OCI-LY1 (cell line): ENCODE measurements at regions not wholly inside any gene's neighbourhood (a gene's known extent, or its start where the extent isn't known, plus 50 kb on each side); places are given as distances from the start of the nearest gene placed in this dataset.

Experiments used
- H2AFZ ChIP-seq: fragments of 200-600 bp; sonication (generic), shearing (Covaris generic); 2 replicates; pipeline ENCODE4 v1.6.0; 2014; ENCODE audit warnings: antibody characterized with exemption, mild to moderate bottlenecking, low read length
- H3F3A ChIP-seq: fragments of 200-600 bp; sonication (generic), shearing (Covaris generic); 2 replicates; pipeline ENCODE4 v1.6.0; 2014; ENCODE audit warnings: mild to moderate bottlenecking, antibody characterized with exemption, low read length, moderate library complexity; ENCODE audit not compliant: insufficient read depth
- H3K27ac ChIP-seq: fragments of 200-600 bp; sonication (generic); 2 replicates; pipeline ENCODE4 v1.5.1; 2014; ENCODE audit warnings: low read length, mixed run types, mild to moderate bottlenecking, low read depth; ENCODE audit not compliant: poor library complexity, severe bottlenecking
- H3K27me3 ChIP-seq: fragments of 200-600 bp; sonication (generic); 2 replicates; pipeline ENCODE4 v1.6.0; 2014; ENCODE audit warnings: antibody characterized with exemption, mild to moderate bottlenecking, low read length, moderate library complexity; ENCODE audit not compliant: insufficient read depth
- H3K36me3 ChIP-seq: fragments of 200-600 bp; sonication (generic); 2 replicates; pipeline ENCODE4 v1.6.1; 2014; ENCODE audit warnings: mild to moderate bottlenecking, antibody characterized with exemption, low read length, moderate library complexity, mixed read lengths; ENCODE audit not compliant: insufficient read depth
- H3K4me1 ChIP-seq: fragments of 200-600 bp; sonication (generic); 2 replicates; pipeline ENCODE4 v1.5.1; 2014; ENCODE audit warnings: mild to moderate bottlenecking, low read length, moderate library complexity; ENCODE audit not compliant: insufficient read depth, severe bottlenecking
- H3K4me2 ChIP-seq: fragments of 200-600 bp; sonication (generic), shearing (Covaris generic); 2 replicates; pipeline ENCODE4 v1.6.1; 2014; ENCODE audit warnings: low read length
- H3K4me3 ChIP-seq: fragments of 200-600 bp; sonication (generic); 2 replicates; pipeline ENCODE4 v1.5.1; 2014; ENCODE audit warnings: low read length, low read depth, mild to moderate bottlenecking, mixed read lengths; ENCODE audit not compliant: poor library complexity, severe bottlenecking
- H3K79me2 ChIP-seq: fragments of 200-600 bp; shearing (Covaris generic); 2 replicates; pipeline ENCODE4 v1.6.1; 2016; ENCODE audit warnings: mixed run types, low read length, mixed read lengths; ENCODE audit not compliant: insufficient read depth
- H3K9ac ChIP-seq: fragments of 200-600 bp; sonication (generic), shearing (Covaris generic); 2 replicates; pipeline ENCODE4 v1.6.1; 2014; ENCODE audit warnings: mild to moderate bottlenecking, low read length, mixed read lengths
- H3K9me2 ChIP-seq: fragments of 200-600 bp; sonication (generic), shearing (Covaris generic); 2 replicates; pipeline ENCODE4 v1.6.1; 2014; ENCODE audit warnings: low read depth, mild to moderate bottlenecking, low read length, mixed read lengths
- H3K9me3 ChIP-seq: fragments of 200-600 bp; shearing (Covaris generic); 2 replicates; pipeline ENCODE4 v1.6.1; 2014; ENCODE audit warnings: low read length, mixed read lengths
- H4K20me1 ChIP-seq: fragments of 200-600 bp; sonication (generic), shearing (Covaris generic); 2 replicates; pipeline ENCODE4 v1.6.0; 2016; ENCODE audit warnings: mild to moderate bottlenecking, low read length; ENCODE audit not compliant: insufficient read depth
- CTCF ChIP-seq: fragments of 200-600 bp; sonication (generic), shearing (Covaris generic); IDR thresholded peaks from 2 replicates; pipeline ENCODE4 v1.5.1; 2017; ENCODE audit warnings: mild to moderate bottlenecking, antibody characterized with exemption, low read length, moderate library complexity, mixed read lengths
- EZH2 ChIP-seq: fragments of 200-600 bp; sonication (generic), shearing (Covaris generic); IDR thresholded peaks from 2 replicates; pipeline ENCODE4 v1.8.0; 2017; ENCODE audit warnings: borderline replicate concordance, mixed run types, mild to moderate bottlenecking, antibody characterized with exemption, low read length, moderate library complexity, mixed read lengths

- Histone ChIP-seq H3K27ac (no peak overlapping the region), H3K79me2 (no peaks in the 10 kb centered on the region), H3K9ac (no peak overlapping the region), H3K4me2 (no peak overlapping the region), H3K27me3 (no peaks in the 10 kb centered on the region), H2AFZ (0 out of 2 replicates have a peak overlapping the region, but pooled peaks have one; percentile 75), H3K9me3 (0 out of 2 replicates have a peak, but pooled peaks cover 3% of the 10 kb centered on the region), H3K4me1 (no peaks in the 10 kb centered on the region), H3K36me3 (no peaks in the 10 kb centered on the region), H3K9me2 (no peaks in the 10 kb centered on the region), H4K20me1 (no peaks in the 10 kb centered on the region), H3F3A (no peaks in the 10 kb centered on the region), H3K4me3 (no peak overlapping the region)
- TF ChIP-seq CTCF: no peak
- no peak for TF ChIP-seq EZH2
Measured at GRCh38 chr2:154908327-154908726, 209.8 kb downstream of the KCNJ3 start.
